ENCODE measurements at regions not wholly inside any gene's neighbourhood (a gene's known extent, or its start where the extent isn't known, plus 50 kb on each side); places are given as distances from the start of the nearest gene placed in this dataset.
A peak's percentile ranks its signal among the peaks of the same experiment; 100 is the strongest.
"Not testable (repeated sequence)": the region's sequence is repeated elsewhere in the genome, so short reads cannot be mapped to it uniquely, and the experiment has no call there.

DNA sequence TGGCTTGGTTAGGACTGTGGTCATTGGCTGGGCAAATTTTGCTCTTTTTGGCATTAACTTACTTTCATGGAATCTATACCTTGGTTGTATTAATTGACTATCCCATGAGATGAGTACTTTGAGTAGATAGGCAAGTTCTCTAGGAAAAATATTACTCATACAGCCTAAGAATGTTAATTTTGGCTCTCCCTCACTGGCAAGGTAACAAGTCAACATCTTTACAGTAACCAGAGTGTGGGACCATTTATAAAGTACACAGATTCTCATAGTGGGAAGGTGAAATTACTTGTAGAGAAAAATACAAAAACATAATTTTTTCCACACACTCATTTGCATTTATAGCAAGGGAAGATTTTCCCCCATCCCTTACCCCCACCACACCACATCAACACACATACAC is 154.6 kb upstream of the ZNF608 start:
- DNase-seq (ENCODE audit: low spot score): no peak

- DNase-seq (ENCODE audit: low spot score): no peak
Observed at GRCh38 chr5:124902097-124902821, 155.8 kb upstream of the ZNF608 start.

DNA sequence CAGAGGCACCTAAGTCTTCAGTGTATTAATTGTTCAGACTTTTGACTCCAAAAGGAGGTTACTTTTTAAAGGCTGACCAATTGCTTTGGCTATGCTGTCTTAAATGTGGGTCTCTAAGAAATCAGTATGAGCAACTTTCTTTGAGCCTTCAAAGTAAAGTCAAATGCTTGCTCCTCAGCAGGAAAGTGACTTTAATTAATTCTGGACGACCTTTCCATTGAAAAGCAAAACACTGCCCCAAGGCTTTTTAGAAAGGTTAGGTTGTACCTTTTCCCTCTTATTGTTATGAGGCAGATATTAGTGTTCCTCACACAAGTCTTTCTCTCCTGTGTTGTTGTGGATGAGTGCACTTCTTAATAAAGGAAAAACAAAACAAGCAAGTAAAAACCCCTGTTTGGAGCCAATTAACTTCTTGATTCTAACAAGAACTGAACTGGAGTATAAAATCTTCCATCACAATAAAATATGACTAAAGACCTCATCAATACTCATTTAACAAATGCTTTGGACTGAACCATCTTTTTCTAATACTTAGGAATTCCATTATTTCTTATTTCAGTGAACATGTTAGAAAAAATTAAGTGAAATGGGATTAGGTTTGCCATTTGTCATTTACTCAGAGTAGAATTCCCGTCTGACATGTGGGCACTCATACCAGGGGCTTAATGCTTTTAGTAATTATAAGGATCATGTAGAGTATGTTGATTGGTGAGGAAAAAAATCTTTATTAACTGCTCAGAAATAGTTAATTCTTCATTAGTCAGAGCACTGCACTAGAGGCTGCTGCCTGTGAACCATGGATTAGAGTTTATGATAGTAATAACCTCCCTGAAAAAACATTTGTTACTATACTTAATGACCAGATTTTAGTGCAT is 159.1 kb upstream of the ZNF608 start:
- DNase-seq (ENCODE audit: low spot score): no peak

DNA sequence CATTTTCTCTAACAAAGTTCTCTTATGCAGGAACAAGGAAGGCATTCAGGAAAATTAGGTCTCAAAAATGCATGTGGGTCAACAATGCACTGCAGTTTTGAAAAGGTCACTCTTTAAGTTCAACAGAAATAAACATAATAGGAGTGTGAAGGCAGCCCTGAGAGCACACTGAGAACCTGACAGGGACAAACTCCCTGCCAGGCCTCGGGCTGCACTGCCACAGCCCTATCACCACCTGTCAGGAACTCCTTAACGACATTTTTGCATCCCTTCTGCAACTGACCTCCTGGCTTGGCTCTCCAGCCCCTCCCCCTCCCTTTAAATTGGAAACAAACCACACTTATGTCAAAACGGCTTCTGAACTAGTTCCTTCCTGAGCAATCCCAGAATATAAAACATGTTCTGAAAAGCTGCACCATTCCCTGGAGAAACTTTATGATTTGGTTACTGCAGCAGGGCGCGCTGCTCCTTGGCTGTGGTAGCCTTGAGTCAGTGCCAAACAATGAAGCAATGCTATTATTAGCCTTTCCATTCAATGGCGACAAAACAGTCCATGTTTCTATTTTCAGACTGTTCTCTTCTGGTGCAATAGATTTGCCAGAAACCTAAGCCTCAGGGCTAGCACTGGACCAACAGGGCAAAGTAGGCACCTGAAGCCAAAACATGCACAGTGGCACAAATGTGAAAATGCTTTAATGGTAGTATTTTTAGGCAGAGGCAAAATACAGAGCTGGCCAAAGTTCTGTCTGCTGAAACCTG is 160.1 kb upstream of the ZNF608 start:
- peak; percentile 70 for DNase-seq (ENCODE audit: low spot score)

GRCh38 chr5:124907098-124907644 is 160.7 kb upstream of the ZNF608 start:
- DNase-seq (ENCODE audit: low spot score): no peak

GRCh38 chr5:124908581-124909451 is 162.4 kb upstream of the ZNF608 start:
- DNase-seq (ENCODE audit: low spot score): no peak

- no peak for DNase-seq (ENCODE audit: low spot score)
Observed at GRCh38 chr5:124909734-124910133, 163.3 kb upstream of the ZNF608 start.

GRCh38 chr5:124910354-124911016 is 164.0 kb upstream of the ZNF608 start:
- DNase-seq (ENCODE audit: low spot score): no peak

DNA sequence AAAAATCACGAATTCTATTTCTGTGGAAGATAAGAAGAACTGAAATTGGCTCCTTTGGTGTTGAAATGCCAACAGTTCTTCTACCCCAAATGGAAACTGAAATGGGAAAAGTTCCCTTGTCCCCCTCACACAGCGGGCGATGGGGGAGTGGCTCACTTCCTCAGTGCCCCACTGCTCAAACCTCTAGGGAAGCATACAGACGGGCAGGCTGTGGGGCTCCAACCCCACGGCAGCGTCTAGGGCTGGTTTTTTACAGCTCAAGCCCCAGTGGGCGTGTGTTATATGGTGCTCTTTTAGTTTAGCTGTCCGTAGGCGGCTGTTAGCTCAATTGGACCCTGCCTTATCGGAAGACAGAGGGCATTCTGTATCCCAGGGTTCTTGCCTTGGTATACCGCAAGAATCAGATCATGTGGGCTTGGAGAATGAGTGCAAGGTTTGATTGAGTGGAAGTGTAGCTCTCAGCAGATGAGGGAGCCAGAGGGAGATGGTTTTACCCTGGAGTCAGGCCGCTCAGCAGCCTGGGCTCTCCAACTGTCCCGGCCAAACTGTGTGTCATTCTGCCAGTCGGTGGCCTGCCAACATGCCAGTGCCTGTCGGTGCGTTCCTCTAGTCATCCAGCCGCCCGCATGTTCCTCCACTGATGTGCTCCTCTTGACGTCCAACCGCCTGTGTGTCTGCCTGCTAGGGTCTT is 166.3 kb upstream of the ZNF608 start:
- DNase-seq (ENCODE audit: low spot score): no peak

DNA sequence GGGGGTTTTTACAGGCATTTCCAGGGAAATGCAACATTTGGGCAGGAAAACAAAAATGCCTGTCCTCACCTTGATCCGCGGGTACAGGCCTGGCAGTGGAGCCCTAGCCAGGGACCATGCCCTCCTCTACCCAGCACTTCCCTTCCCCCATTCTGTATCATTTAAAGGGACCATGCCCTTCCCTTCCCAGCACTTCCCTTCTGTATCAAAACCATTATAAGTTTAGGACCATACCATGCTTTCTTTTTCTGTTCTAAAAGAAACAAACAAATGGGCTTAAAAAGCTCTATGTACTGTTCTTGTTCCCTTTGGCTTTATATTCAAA is 166.9 kb upstream of the ZNF608 start:
- DNase-seq (ENCODE audit: low spot score): no peak

DNA sequence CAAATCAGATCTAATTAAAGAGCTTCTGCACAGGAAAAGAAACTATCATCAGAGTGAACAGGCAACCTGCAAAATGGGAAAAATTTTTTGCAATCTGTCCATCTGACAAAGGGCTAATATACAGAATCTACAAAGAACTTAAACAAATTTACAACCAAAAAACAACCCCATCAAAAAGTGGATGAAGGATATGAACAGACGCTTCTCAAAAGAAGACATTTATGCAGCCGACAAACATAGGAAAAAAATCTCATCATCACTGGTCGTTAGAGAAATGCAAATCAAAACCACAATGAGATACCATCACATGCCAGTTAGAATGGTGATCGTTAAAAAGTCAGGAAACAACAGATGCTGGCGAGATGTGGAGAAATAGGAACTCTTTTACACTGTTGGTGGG is 169.9 kb upstream of the ZNF608 start:
- not testable (repeated sequence) for DNase-seq (ENCODE audit: low spot score)

- DNase-seq (ENCODE audit: low spot score): no peak
Observed at GRCh38 chr5:124918618-124919017, 172.2 kb upstream of the ZNF608 start.

GRCh38 chr5:124919076-124919475 is 172.6 kb upstream of the ZNF608 start:
- DNase-seq (ENCODE audit: low spot score): no peak

- no peak for DNase-seq (ENCODE audit: low spot score)
Observed at GRCh38 chr5:124919747-124920525, 173.5 kb upstream of the ZNF608 start.

DNA sequence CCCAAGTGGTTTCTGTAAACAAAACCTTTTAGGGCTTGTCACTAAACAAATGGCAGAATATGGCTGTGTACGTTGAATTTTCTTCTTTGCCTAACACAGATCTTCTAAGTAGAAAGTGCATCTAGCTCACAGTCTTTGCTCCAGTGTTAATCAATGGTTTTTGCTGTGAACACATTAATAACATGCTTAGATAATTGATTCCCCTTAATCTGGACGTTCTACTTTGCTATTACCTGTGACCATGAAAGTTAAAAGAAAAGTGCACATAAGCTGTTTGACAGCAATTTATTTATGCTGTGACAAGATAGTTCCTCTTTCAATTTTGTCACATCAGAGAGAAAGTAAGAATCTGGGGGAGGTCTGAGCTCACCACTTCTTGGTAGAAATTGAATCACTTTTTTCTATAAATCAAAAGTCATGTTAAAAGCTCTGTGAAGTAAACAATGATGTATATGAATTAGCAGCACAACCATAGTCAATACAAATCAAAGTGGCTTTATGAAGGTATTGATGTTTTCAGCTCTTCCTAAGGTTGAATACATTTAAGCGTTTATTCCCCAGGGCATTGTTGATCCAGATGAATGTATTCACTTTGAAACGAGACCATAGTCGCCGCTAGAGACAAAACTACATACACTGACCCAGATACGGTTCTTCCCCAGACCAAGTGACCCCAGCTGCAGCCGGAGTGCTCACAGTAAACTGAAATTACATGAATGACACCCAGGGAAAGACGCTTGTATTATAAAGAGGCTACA is 174.6 kb upstream of the ZNF608 start:
- no peak for DNase-seq (ENCODE audit: low spot score)

DNA sequence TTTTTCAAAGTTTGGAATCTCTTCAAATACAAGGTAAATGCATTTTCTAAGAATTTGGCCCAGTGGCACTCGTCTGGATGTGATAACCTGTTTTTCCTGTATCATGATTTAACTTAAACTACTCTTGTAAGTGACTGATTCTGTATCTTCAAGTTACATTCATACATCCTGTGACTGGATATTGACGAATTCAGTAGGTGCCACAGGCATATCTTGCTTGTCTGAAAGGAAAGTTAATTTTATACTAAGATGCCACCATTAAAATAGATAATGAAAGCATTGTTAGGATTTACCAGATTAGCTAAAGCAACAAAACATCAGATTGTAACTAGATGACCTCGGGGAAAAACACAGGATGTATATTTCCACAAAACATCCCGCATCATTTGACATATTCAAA is 175.3 kb upstream of the ZNF608 start:
- DNase-seq (ENCODE audit: low spot score): no peak

DNA sequence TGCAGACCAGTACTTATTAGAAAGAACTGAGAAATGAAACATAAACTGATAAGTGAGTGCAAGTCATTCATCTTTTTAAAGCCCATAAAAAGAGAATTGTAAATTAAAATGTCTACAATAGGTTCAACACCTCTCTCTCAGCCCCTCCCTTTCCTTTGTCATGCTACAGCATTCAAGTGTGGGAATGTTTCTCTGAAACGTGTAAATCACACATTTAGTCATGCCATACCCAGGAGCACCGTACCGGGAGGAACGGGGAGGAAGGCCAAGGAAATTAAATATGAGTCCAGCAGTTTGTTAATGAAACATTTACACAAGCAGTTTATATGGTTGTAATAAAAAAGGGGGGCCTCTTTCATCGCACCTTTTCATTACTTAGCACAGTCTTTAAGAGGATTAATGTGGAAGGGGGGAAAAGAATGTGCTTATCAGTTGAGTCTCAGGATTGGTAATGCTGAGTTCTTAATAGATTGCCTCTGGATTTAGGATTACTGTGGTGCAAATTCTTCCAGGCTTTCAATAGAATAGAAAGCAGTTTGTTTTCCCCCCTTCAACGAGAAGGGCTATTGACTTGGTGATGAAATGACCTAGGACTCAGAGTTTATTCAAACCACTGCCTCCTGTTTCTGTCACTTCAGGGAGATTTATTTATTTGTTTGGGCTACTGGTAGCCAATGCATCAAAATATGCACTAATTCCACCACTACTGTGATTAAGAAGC is 176.0 kb upstream of the ZNF608 start:
- no peak for DNase-seq (ENCODE audit: low spot score)

- DNase-seq (ENCODE audit: low spot score): no peak
Observed at GRCh38 chr5:124923131-124923530, 176.7 kb upstream of the ZNF608 start.
